DMS114 treated with DMSO at 0.1 percent for 48 hours (cell line): ENCODE measurements at regions not wholly inside any gene's neighbourhood (a gene's known extent, or its start where the extent isn't known, plus 50 kb on each side); places are given as distances from the start of the nearest gene placed in this dataset.

Experiments
- DNase-seq: peaks from one replicate; lab custom pipeline; 2025; ENCODE audit not compliant: unreplicated experiment; lab: John Stamatoyannopoulos, UW

GRCh38 chr2:38427054-38427453, 50.0 kb upstream of the ATL2 start:
- no peak for DNase-seq
